IMR-90 (cell line): ENCODE measurements at regions not wholly inside any gene's neighbourhood (a gene's known extent, or its start where the extent isn't known, plus 50 kb on each side); places are given as distances from the start of the nearest gene placed in this dataset.

Experiments
- ATAC-seq: fragments of 200-7000 bp; cut with Tn5 transposase; 2 replicates; pipeline ENCODE4 v1.9.1; 2020; ENCODE audit warnings: low read depth, mild to moderate bottlenecking, moderate library complexity
- BruUV-seq: library from RNA; stranded (reverse); fragments of 400-500 nt; replicated peaks from 2 replicates; lab custom pipeline; 2021; lab: Mats Ljungman, UMichigan
- CTCF ChIA-PET: fragments of 300-600 bp; formaldehyde crosslinking; extraction: SDS; loops from one replicate; lab custom pipeline; 2021; ENCODE audit warnings: antibody characterized with exemption; lab: Yijun Ruan, JAX
- POLR2A ChIA-PET: fragments of 300-600 bp; sonication (Branson Sonifier 250); formaldehyde crosslinking; loops from one replicate; lab custom pipeline; 2022; ENCODE audit warnings: antibody characterized with exemption; ENCODE audit not compliant: unreplicated experiment; lab: Charles Lee
- DNase-seq: peaks from one replicate; pipeline ENCODE4 v3.0.0; 2013
- H2AFZ ChIP-seq: replicated peaks from 2 replicates; pipeline ENCODE3; 2013; ENCODE audit warnings: low read length, mild to moderate bottlenecking; ENCODE audit not compliant: poor library complexity
- H2AK5ac ChIP-seq: 2 replicates; pipeline ENCODE4 v1.6.1; 2013; ENCODE audit warnings: low read depth, low read length, inconsistent platforms
- H2AK9ac ChIP-seq: replicated peaks from 2 replicates; pipeline ENCODE3; 2013; ENCODE audit warnings: mild to moderate bottlenecking, low read depth, low read length, moderate library complexity; ENCODE audit not compliant: poor library complexity
- H2BK120ac ChIP-seq: 2 replicates; pipeline ENCODE4 v1.6.1; 2013; ENCODE audit warnings: low read depth, low read length, inconsistent platforms
- H2BK15ac ChIP-seq: 3 replicates; pipeline ENCODE4 v1.6.1; 2013; ENCODE audit warnings: low read depth, low read length, inconsistent platforms
- H2BK20ac ChIP-seq: 2 replicates; pipeline ENCODE4 v1.6.1; 2013; ENCODE audit warnings: low read depth, mild to moderate bottlenecking, inconsistent platforms, low read length, moderate library complexity
- H2BK5ac ChIP-seq: 2 replicates; pipeline ENCODE4 v1.6.1; 2013; ENCODE audit warnings: mild to moderate bottlenecking, low read depth, low read length, inconsistent platforms; ENCODE audit not compliant: poor library complexity, severe bottlenecking
- H3K14ac ChIP-seq: replicated peaks from 2 replicates; pipeline ENCODE4 v1.6.1; 2013; ENCODE audit warnings: low read depth, low read length, inconsistent platforms
- H3K18ac ChIP-seq: 2 replicates; pipeline ENCODE4 v1.6.1; 2013; ENCODE audit warnings: low read depth, low read length, control low read depth
- H3K23ac ChIP-seq: 2 replicates; pipeline ENCODE4 v1.6.1; 2013; ENCODE audit warnings: low read depth, low read length, inconsistent platforms
- H3K27ac ChIP-seq: 2 replicates; pipeline ENCODE4 v1.5.1; 2013; ENCODE audit warnings: mild to moderate bottlenecking, control low read depth, low read length; ENCODE audit not compliant: insufficient read depth
- H3K27me3 ChIP-seq: 2 replicates; pipeline ENCODE4 v1.6.1; 2013; ENCODE audit warnings: low read length; ENCODE audit not compliant: control insufficient read depth, insufficient read depth
- H3K36me3 ChIP-seq: 2 replicates; pipeline ENCODE4 v1.6.1; 2013; ENCODE audit warnings: low read length, mixed read lengths; ENCODE audit not compliant: control insufficient read depth, insufficient read depth
- H3K4ac ChIP-seq: 2 replicates; pipeline ENCODE4 v1.6.1; 2013; ENCODE audit warnings: low read depth, low read length, inconsistent platforms
- H3K4me1 ChIP-seq: 2 replicates; pipeline ENCODE4 v1.6.1; 2013; ENCODE audit warnings: low read length, mixed read lengths; ENCODE audit not compliant: control insufficient read depth, insufficient read depth
- H3K4me2 ChIP-seq: 2 replicates; pipeline ENCODE4 v1.6.1; 2013; ENCODE audit warnings: low read depth, mild to moderate bottlenecking, control low read depth, low read length, moderate library complexity
- H3K4me3 ChIP-seq: 2 replicates; pipeline ENCODE4 v1.5.1; 2013; ENCODE audit warnings: low read depth, mild to moderate bottlenecking, control low read depth, low read length, moderate library complexity; ENCODE audit not compliant: insufficient read depth
- H3K56ac ChIP-seq: 2 replicates; pipeline ENCODE4 v1.6.1; 2013; ENCODE audit warnings: low read length, inconsistent platforms; ENCODE audit not compliant: insufficient read depth; ENCODE audit errors: extremely low read depth
- H3K79me1 ChIP-seq, 2 experiments: 2 replicates each; pipeline ENCODE4 v1.6.1; 2013; ENCODE audit warnings: low read length in 2 of 2, inconsistent platforms in 1 of 2, low read depth in 1 of 2
- H3K9ac ChIP-seq: 2 replicates; pipeline ENCODE4 v1.6.1; 2013; ENCODE audit warnings: low read depth, low read length, control low read depth
- H3K9me1 ChIP-seq: 2 replicates; pipeline ENCODE4 v1.6.1; 2013; ENCODE audit warnings: low read length, inconsistent platforms; ENCODE audit not compliant: insufficient read depth
- H3K9me3 ChIP-seq: 2 replicates; pipeline ENCODE4 v1.6.1; 2013; ENCODE audit warnings: low read length; ENCODE audit not compliant: control insufficient read depth, insufficient read depth
- H4K20me1 ChIP-seq: 2 replicates; pipeline ENCODE4 v1.6.1; 2013; ENCODE audit warnings: low read length, inconsistent platforms; ENCODE audit not compliant: insufficient read depth
- H4K5ac ChIP-seq: 2 replicates; pipeline ENCODE4 v1.6.1; 2013; ENCODE audit warnings: mild to moderate bottlenecking, low read depth, low read length, control low read depth
- H4K8ac ChIP-seq, 2 experiments: 2 replicates each; pipeline ENCODE4 v1.6.1; 2013; ENCODE audit warnings: low read depth in 2 of 2, low read length in 2 of 2, control low read depth in 1 of 2, inconsistent platforms in 1 of 2
- H4K91ac ChIP-seq: 2 replicates; pipeline ENCODE4 v1.6.1; 2013; ENCODE audit warnings: low read depth, low read length, inconsistent platforms; ENCODE audit not compliant: insufficient read depth
- BHLHE40 ChIP-seq: fragments of 150-350 bp; IDR thresholded peaks from 2 replicates; pipeline ENCODE4 v1.6.1; 2016; ENCODE audit warnings: mild to moderate bottlenecking, low read depth, low read length
- CEBPB ChIP-seq: IDR thresholded peaks from 2 replicates; pipeline ENCODE4 v1.6.1; 2012; ENCODE audit warnings: low read depth, low read length, improper control_type of control experiment
- CHD1 ChIP-seq: IDR thresholded peaks from 2 replicates; pipeline ENCODE4 v1.6.1; 2012; ENCODE audit warnings: low read depth, low read length, improper control_type of control experiment
- CTCF ChIP-seq: conservative IDR thresholded peaks from 2 replicates; pipeline ENCODE4 v1.5.1; 2012; ENCODE audit warnings: mild to moderate bottlenecking, low read depth, low read length, improper control_type of control experiment
- FOS ChIP-seq: fragments of 150-350 bp; IDR thresholded peaks from 2 replicates; pipeline ENCODE4 v1.6.1; 2016; ENCODE audit warnings: low read depth, low read length
- MAFK ChIP-seq: IDR thresholded peaks from 2 replicates; pipeline ENCODE4 v1.6.1; 2012; ENCODE audit warnings: low read depth, low read length, improper control_type of control experiment
- MAZ ChIP-seq: IDR thresholded peaks from 2 replicates; pipeline ENCODE4 v1.6.1; 2012; ENCODE audit warnings: low read depth, mild to moderate bottlenecking, low read length, improper control_type of control experiment, moderate library complexity, borderline replicate concordance
- MXI1 ChIP-seq: IDR thresholded peaks from 2 replicates; pipeline ENCODE4 v1.6.1; 2012; ENCODE audit warnings: low read depth, mild to moderate bottlenecking, low read length, moderate library complexity, borderline replicate concordance
- NFE2L2 ChIP-seq: fragments of 150-350 bp; IDR thresholded peaks from 2 replicates; pipeline ENCODE4 v1.6.1; 2016; ENCODE audit warnings: low read depth, mild to moderate bottlenecking, low read length
- POLR2A ChIP-seq: IDR thresholded peaks from 2 replicates; pipeline ENCODE4 v1.6.1; 2012; ENCODE audit warnings: mild to moderate bottlenecking, low read depth, low read length
- RAD21 ChIP-seq: IDR thresholded peaks from 2 replicates; pipeline ENCODE4 v1.6.1; 2012; ENCODE audit warnings: low read length, improper control_type of control experiment
- RCOR1 ChIP-seq: IDR thresholded peaks from 2 replicates; pipeline ENCODE4 v1.6.1; 2012; ENCODE audit warnings: mild to moderate bottlenecking, low read length, improper control_type of control experiment; ENCODE audit not compliant: insufficient replicate concordance
- RFX5 ChIP-seq: IDR thresholded peaks from 2 replicates; pipeline ENCODE4 v1.8.0; 2012; ENCODE audit warnings: low read depth, mild to moderate bottlenecking, low read length, moderate library complexity
- SMC3 ChIP-seq: fragments of 150-350 bp; IDR thresholded peaks from 2 replicates; pipeline ENCODE4 v1.6.1; 2016; ENCODE audit warnings: low read depth, mild to moderate bottlenecking, antibody characterized with exemption, low read length, moderate library complexity
- WGBS, 2 experiments: methylation state at CpG; one replicate each; pipeline versions ENCODE4 v1.1.5 to v1.1.7; 2013; ENCODE audit warnings: missing lambda C conversion rate in 2 of 2; ENCODE audit not compliant: insufficient read length in 1 of 2; ENCODE audit errors: extremely low coverage in 2 of 2; 5-methylcytosine and 5-hydroxymethylcytosine counted together
- dilution Hi-C: fragments of 300-500 bp; cut with HindIII; formaldehyde crosslinking; loops from one replicate; pipeline ENCODE4 v1.14.3; 2018; ENCODE audit warnings: low sequenced_read_pairs; ENCODE audit not compliant: unreplicated experiment
- in situ Hi-C: fragments of 300-500 bp; cut with MboI; formaldehyde crosslinking; loops from 3 replicates; pipeline ENCODE4 v1.14.3; 2019; ENCODE audit warnings: low sequenced_read_pairs, inconsistent platforms, mixed read lengths
- intact Hi-C: fragments of 100-400 bp; cut with micrococcal nuclease; formaldehyde crosslinking; loops from 2 replicates; pipeline ENCODE4 v1.10.0; 2022
- TF ChIP-seq, protein P1 (sequence below): fragments of 150-350 bp; IDR thresholded peaks from 2 replicates; pipeline ENCODE4 v1.6.1; 2017; ENCODE audit warnings: mild to moderate bottlenecking, antibody characterized with exemption, low read length, low read depth
- TF ChIP-seq, protein P2 (sequence below): fragments of 150-350 bp; IDR thresholded peaks from 2 replicates; pipeline ENCODE4 v1.6.1; 2016; ENCODE audit warnings: low read depth, mild to moderate bottlenecking, low read length, moderate library complexity, borderline replicate concordance

GRCh38 chr5:82863266-82863665, 213.9 kb downstream of the TMEM167A start:
- no peak overlapping the region for H3K27ac ChIP-seq
- H3K4me3 ChIP-seq: no peak overlapping the region
- H3K9ac ChIP-seq: no peak overlapping the region
- no peak for ATAC-seq
- H2AFZ ChIP-seq: no peak overlapping the region
- no peak overlapping the region for H3K4ac ChIP-seq
- ChIA-PET POLR2A (no interaction called here), CTCF (no interaction called here)
- H3K23ac ChIP-seq: no peak overlapping the region
- no CpG with 5 or more reads among the region's 3 CpGs for WGBS, 2 experiments
- no peak overlapping the region for H2BK20ac ChIP-seq
- no peak overlapping the region for H2AK5ac ChIP-seq
- H3K9me3 ChIP-seq: no peaks in the 10 kb centered on the region
- H3K56ac ChIP-seq: no peak overlapping the region
- no peaks in the 10 kb centered on the region for H4K20me1 ChIP-seq
- H4K5ac ChIP-seq: no peak overlapping the region
- H4K8ac ChIP-seq: no peak overlapping the region
- no peak overlapping the region for H3K18ac ChIP-seq
- H4K91ac ChIP-seq: no peak overlapping the region
- in situ Hi-C loops (no loop called here), intact Hi-C loops (loop anchor here (2.0 kb wide), 1 partner anchor 504 kb away; no protein-coding TSS in a partner anchor), dilution Hi-C loops (no loop called here)
- H3K36me3 ChIP-seq: no peaks in the 10 kb centered on the region
- H3K9me1 ChIP-seq: no peaks in the 10 kb centered on the region
- H2BK120ac ChIP-seq: no peak overlapping the region
- H3K27me3 ChIP-seq: peaks cover 3% of the 10 kb centered on the region
- H3K14ac ChIP-seq: no peak overlapping the region
- no peak overlapping the region for H2AK9ac ChIP-seq
- no peak for DNase-seq
- H3K4me1 ChIP-seq: no peaks in the 10 kb centered on the region
- H3K79me1 ChIP-seq: no peaks in the 10 kb centered on the region
- H3K4me2 ChIP-seq: no peak overlapping the region
- TF ChIP-seq CHD1 (no peak), RFX5 (no peak), BHLHE40 (no peak), FOS (no peak), RCOR1 (no peak), MXI1 (no peak), SMC3 (no peak), RAD21 (no peak), CEBPB (no peak), MAFK (no peak), MAZ (no peak), POLR2A (no peak), CTCF (no peak), NFE2L2 (no peak)
- TF ChIP-seq, protein P1, sequence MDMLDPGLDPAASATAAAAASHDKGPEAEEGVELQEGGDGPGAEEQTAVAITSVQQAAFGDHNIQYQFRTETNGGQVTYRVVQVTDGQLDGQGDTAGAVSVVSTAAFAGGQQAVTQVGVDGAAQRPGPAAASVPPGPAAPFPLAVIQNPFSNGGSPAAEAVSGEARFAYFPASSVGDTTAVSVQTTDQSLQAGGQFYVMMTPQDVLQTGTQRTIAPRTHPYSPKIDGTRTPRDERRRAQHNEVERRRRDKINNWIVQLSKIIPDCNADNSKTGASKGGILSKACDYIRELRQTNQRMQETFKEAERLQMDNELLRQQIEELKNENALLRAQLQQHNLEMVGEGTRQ: no peak
- TF ChIP-seq, protein P2, sequence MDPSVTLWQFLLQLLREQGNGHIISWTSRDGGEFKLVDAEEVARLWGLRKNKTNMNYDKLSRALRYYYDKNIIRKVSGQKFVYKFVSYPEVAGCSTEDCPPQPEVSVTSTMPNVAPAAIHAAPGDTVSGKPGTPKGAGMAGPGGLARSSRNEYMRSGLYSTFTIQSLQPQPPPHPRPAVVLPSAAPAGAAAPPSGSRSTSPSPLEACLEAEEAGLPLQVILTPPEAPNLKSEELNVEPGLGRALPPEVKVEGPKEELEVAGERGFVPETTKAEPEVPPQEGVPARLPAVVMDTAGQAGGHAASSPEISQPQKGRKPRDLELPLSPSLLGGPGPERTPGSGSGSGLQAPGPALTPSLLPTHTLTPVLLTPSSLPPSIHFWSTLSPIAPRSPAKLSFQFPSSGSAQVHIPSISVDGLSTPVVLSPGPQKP: no peak
- BruUV-seq: no TSS peak
- H2BK15ac ChIP-seq: no peak overlapping the region
- H2BK5ac ChIP-seq: no peak overlapping the region
